Inflammatory macrophage treated with lipopolysaccharide for 1 hour (primary cell): ENCODE measurements at regions not wholly inside any gene's neighbourhood (a gene's known extent, or its start where the extent isn't known, plus 50 kb on each side); places are given as distances from the start of the nearest gene placed in this dataset.
"Not testable (repeated sequence)": the region's sequence is repeated elsewhere in the genome, so short reads cannot be mapped to it uniquely, and the experiment has no call there.

Source experiments
- DNase-seq, 2 donors: peaks; one replicate each; pipeline ENCODE4 v3.0.0-alpha.2; 2020 to 2022

GRCh38 chr7:81420526-81421226 is 349.2 kb downstream of the HGF start:
- no peak for DNase-seq

- no peak for DNase-seq
Observed at GRCh38 chr7:81419731-81420130, 350.1 kb downstream of the HGF start.

- DNase-seq, result no peak
Observed at GRCh38 chr7:81416659-81417058, 353.2 kb downstream of the HGF start.

GRCh38 chr7:81415181-81415580 is 354.7 kb downstream of the HGF start:
- DNase-seq, result no peak

DNA sequence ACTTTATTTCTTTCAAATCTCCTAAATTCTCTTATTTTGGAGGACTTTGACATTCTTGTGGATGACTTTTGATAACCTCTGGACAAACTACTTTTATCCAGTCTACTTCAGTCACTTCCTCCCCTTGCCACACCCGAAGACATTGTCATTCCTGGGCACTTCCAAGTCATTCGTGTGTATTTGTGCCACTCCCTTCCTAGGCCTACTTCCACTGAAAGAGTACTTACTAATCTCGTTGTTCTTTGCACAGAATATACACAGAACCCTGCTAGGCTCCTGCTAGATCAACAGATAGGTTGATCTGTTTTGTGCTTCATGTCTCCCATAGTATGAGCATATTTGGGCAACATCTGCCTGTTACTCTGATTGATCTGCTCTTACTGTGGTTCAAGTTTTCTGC is 355.4 kb downstream of the HGF start:
- no peak for DNase-seq

DNA sequence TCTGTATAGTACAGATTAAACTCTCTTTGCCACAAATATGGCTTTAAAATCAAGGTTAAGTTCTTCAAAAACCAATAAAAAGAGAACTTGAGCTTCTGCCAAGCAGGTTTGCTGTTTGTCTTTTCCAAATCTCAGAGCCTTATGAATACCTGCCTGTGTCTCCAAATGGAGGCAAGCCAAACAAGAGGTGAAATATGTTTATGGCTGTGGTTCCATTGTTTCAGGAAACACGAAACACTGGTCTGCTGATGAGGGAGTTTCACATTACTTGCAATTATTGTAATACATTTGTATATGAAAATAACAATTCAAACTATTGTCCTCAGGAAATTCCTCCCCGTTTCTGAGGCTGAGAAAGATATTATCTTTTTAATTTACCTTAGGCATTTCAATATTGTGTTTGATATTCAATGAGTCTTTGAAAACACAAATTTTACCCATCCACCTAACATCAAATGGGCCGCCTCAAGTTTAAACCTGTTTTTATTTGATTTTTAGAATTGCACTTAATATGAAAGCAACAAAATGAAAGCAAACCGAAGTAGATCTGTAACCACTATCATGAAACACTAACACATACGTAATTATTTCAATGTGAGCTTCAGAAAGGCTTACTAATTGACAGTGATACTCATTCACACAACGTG is 359.3 kb downstream of the HGF start:
- DNase-seq, result no peak

- no peak for DNase-seq
Observed at GRCh38 chr7:81408728-81409127, 361.1 kb downstream of the HGF start.

GRCh38 chr7:81407094-81407493 is 362.8 kb downstream of the HGF start:
- no peak for DNase-seq

DNA sequence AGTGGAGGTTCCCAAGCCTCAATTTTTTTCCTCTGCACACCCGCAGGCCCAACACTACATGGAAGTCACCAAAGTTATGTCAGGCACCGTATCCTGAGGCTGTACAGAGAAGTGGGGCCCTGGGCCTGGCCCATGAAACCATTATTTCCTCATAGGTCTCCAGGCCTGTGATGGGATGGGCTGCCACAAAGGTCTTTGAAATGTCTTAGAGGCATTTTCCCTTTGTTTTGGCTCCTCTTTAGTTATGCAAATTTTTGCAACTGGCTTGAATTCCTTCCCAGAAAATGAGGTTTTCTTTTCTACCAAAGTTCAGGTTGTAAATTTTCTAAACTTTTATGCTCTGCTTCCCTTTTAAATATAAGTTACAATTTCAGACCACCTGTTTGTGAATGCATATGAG is 365.2 kb downstream of the HGF start:
- no peak for DNase-seq

DNA sequence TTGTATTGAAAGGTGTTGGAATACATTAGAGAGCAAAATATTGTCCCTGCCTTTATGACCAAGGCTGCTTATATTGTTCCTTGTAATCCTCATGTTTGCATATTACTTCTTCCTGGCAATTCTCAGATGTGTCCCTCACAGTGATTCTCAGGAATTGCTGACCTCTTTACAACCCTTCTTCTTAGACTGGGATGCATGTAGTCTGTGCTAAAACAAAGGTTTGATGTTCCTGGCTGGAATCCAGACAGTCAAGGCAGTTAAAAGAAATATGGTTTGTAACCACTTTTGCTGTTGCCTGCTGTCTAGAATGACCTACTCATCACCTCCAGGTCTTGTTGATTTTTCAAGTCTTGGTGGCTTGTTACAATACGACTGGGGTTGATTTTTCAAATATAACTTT is 367.6 kb downstream of the HGF start:
- no peak for DNase-seq

DNA sequence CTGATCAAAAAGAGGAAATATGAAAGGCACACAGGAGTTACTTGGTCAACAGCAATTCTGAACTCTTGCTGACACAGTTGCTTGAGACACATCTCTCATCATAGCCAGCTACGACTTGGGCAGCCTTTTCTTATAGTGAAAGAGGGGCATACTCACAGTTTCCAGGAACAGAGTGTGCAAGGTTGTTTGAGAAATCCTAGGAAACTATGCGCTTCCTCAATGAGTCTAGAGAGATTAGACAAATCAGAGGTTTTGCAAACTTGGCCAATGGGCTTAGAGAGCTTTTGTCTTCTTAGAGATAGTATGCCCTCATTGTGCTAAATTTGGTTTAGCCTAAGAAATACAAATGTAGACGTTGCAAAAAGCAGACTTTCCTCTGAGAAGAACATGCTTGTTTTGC is 370.4 kb downstream of the HGF start:
- no peak for DNase-seq

GRCh38 chr7:81394029-81394428 is 375.8 kb downstream of the HGF start:
- no peak for DNase-seq

- no peak for DNase-seq
Observed at GRCh38 chr7:81393018-81393417, 376.8 kb downstream of the HGF start.

DNA sequence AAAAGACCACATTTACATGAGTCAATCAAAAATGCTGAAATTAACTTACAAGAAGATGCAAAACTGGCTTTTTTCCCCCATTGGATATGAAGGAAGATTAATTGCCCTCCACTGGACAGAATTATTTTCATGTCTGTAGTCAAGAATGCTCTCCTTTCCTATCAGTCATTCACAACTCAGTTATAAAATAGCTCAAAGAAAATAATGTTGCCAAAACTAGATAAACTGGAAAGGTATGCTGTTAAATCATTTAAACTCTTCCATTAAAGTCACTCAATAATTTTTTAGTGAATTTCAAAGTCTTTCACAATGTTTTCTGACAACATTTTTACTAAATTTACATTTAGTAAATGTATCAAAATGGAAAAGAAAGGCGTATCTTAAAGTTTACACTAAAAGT is 384.5 kb downstream of the HGF start:
- DNase-seq, result no peak

- DNase-seq, result no peak
Observed at GRCh38 chr7:81383846-81384245, 386.0 kb downstream of the HGF start.

- DNase-seq, result not testable (repeated sequence)
Observed at GRCh38 chr7:81374641-81375040, 395.2 kb downstream of the HGF start.

GRCh38 chr7:81370822-81371221 is 399.0 kb downstream of the HGF start:
- DNase-seq, result no peak

DNA sequence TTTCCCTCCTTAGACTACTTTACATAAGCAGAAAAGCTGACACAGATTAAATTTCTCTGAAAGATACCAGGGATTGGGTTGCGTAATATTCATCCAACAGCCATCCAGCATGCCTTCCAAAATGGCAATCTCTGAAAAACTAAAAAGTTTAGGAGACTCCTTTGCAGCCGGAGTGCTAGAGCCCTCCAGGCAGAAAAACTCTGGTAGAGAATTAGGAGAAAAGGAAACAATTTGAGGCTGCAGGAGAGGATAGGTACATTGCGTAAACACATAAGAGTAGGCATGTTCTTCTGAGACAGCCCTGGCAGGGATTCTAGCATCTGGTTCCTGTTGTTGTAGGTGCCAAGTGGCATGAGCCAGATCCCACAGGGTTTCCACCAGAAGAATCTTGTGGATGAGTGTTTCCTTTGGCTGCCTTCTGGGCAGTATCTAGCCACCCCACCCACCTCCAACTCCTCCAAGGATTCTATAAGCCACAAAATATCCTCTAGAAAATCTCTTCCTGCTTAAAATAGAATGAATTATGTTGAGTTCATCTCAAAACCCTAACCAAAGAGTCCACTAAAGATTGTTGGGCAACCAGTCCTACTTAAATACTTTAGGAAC is 402.4 kb downstream of the HGF start:
- DNase-seq, result no peak

GRCh38 chr7:81366546-81366945 is 403.3 kb downstream of the HGF start:
- DNase-seq, result no peak

GRCh38 chr7:81361769-81362312 is 408.0 kb downstream of the HGF start:
- no peak for DNase-seq

- no peak for DNase-seq
Observed at GRCh38 chr7:81355911-81356310, 413.9 kb downstream of the HGF start.

- no peak for DNase-seq
Observed at GRCh38 chr7:81349044-81349443, 420.8 kb downstream of the HGF start.

DNA sequence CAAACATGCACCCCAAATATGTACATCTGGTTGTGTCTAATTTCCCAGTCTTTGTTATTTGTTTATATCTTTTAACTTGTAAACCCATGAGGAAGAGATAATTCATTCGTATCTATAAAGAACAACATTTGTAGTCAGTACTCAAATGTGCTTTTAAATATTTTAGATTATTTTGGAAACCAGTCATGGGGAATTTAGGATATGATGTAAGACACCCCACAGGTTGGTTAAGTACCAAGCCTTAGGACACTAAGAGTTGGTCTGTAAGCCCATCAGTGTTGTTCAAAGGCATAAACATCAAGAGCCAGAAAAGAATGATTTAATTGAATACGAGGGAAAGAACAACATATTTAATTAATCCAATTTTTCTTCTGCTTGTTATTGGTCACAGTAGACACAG is 421.1 kb upstream of the SEMA3C start:
- no peak for DNase-seq

GRCh38 chr7:81333536-81333935 is 414.7 kb upstream of the SEMA3C start:
- no peak for DNase-seq
